Prostate gland (tissue), 2 donors: ENCODE measurements at regions not wholly inside any gene's neighbourhood (a gene's known extent, or its start where the extent isn't known, plus 50 kb on each side); places are given as distances from the start of the nearest gene placed in this dataset.

Experiments
- POLR2A ChIP-seq: fragments of 450-650 bp; IDR thresholded peaks from one replicate; pipeline ENCODE4 v1.6.1; 2016; ENCODE audit warnings: antibody characterized with exemption, mild to moderate bottlenecking
- TF ChIP-seq, protein P1 (sequence below), 4 experiments: fragments of 200-600 bp in 2 of 4; fragments of 450-650 bp in 2 of 4; sonication (generic) in 2 of 4; IDR thresholded peaks; 1 replicate in 3 of 4; 2 replicates in 1 of 4; pipeline ENCODE4 v1.5.1; 2016 to 2019; ENCODE audit warnings: antibody characterized with exemption in 4 of 4, mild to moderate bottlenecking in 2 of 4, moderate library complexity in 2 of 4

DNA sequence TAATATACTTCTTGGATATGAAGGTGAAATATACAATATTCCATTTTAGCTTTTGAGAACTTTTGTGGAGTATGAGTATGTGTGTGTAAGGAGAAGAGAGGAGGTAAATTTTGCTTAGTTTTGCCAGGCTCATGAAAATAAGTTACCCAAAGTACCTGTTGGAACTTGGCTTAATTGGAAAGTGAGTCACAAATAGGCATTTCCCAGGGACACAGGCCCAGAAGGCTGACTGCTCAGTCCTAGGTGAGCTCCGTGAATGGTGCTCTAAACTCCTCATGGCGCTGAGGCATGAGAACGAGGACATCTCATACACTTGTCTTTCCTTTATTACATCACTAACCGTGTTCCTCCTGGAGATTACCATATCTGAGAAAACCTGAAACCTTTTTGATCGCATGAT lies 148.5 kb upstream of the RAB12 start:
- TF ChIP-seq, protein P1, sequence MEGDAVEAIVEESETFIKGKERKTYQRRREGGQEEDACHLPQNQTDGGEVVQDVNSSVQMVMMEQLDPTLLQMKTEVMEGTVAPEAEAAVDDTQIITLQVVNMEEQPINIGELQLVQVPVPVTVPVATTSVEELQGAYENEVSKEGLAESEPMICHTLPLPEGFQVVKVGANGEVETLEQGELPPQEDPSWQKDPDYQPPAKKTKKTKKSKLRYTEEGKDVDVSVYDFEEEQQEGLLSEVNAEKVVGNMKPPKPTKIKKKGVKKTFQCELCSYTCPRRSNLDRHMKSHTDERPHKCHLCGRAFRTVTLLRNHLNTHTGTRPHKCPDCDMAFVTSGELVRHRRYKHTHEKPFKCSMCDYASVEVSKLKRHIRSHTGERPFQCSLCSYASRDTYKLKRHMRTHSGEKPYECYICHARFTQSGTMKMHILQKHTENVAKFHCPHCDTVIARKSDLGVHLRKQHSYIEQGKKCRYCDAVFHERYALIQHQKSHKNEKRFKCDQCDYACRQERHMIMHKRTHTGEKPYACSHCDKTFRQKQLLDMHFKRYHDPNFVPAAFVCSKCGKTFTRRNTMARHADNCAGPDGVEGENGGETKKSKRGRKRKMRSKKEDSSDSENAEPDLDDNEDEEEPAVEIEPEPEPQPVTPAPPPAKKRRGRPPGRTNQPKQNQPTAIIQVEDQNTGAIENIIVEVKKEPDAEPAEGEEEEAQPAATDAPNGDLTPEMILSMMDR (IDR thresholded peaks at IDR 0.05) = no peak
- TF ChIP-seq POLR2A = no peak
